SJCRH30 (cell line): ENCODE measurements at regions not wholly inside any gene's neighbourhood (a gene's known extent, or its start where the extent isn't known, plus 50 kb on each side); places are given as distances from the start of the nearest gene placed in this dataset.
"Not testable (repeated sequence)": the region's sequence is repeated elsewhere in the genome, so short reads cannot be mapped to it uniquely, and the experiment has no call there.

Experiments used
- DNase-seq, 2 experiments: peaks; one replicate each; pipeline ENCODE4 v3.0.0-alpha.2; 2015 to 2020
- H3K27ac ChIP-seq: fragments of 250-450 bp; sonication (Bioruptor Pico); 2 replicates; pipeline ENCODE4 v1.5.1; 2020; ENCODE audit warnings: mild to moderate bottlenecking, moderate library complexity
- H3K27me3 ChIP-seq: fragments of 250-450 bp; sonication (Bioruptor Pico); 2 replicates; pipeline ENCODE4 v1.5.1; 2020; ENCODE audit warnings: mild to moderate bottlenecking, moderate library complexity
- H3K36me3 ChIP-seq: fragments of 250-450 bp; sonication (Bioruptor Pico); 2 replicates; pipeline ENCODE4 v1.5.1; 2020; ENCODE audit warnings: mild to moderate bottlenecking, moderate library complexity
- H3K4me1 ChIP-seq: fragments of 250-450 bp; sonication (Bioruptor Pico); 2 replicates; pipeline ENCODE4 v1.5.1; 2020; ENCODE audit warnings: mild to moderate bottlenecking, moderate library complexity
- H3K4me3 ChIP-seq: fragments of 250-450 bp; sonication (Bioruptor Pico); 2 replicates; pipeline ENCODE4 v1.5.1; 2020; ENCODE audit warnings: mild to moderate bottlenecking, moderate library complexity
- H3K9me3 ChIP-seq: fragments of 250-450 bp; sonication (Bioruptor Pico); replicated peaks from 2 replicates; pipeline ENCODE4 v1.5.1; 2020; ENCODE audit warnings: mild to moderate bottlenecking, moderate library complexity

GRCh38 chr2:91526083-91526482 is 2834.6 kb downstream of the RPIA start:
- H3K4me1 ChIP-seq, H3K9me3 ChIP-seq, H3K4me3 ChIP-seq, H3K36me3 ChIP-seq, H3K27me3 ChIP-seq, H3K27ac ChIP-seq, DNase-seq: not testable (repeated sequence)

DNA sequence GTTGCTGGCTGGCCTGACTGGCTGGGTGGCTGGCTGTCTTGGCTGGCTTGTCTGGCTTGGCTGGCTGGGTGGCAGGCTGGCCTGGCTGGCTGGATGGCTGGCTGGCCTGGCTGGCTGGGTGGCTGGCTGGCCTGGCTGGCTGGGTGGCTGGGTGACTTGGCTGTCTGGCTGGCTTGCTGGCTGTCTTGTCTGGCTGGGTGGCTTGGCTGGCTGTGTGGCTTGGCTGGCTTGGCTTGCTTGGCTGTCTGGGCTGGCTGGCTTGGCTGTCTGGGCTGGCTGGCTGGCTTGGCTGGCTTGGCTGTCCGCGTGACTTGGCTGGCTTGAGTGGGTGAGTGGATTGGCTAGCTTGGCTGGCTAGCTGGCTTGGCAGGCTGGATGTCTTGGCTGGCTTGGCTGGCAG is 2835.6 kb downstream of the RPIA start:
- not testable (repeated sequence) for DNase-seq, H3K27me3 ChIP-seq

GRCh38 chr2:91527491-91528031 is 2836.1 kb downstream of the RPIA start:
- H3K4me3 ChIP-seq, DNase-seq, H3K9me3 ChIP-seq, H3K27ac ChIP-seq, H3K4me1 ChIP-seq, H3K36me3 ChIP-seq, H3K27me3 ChIP-seq: not testable (repeated sequence)

More for the DNA sequence above, 2835.6 kb downstream of the RPIA start:
- not testable (repeated sequence) for H3K4me1 ChIP-seq, H3K4me3 ChIP-seq, H3K9me3 ChIP-seq, H3K27ac ChIP-seq, H3K36me3 ChIP-seq

- H3K27me3 ChIP-seq, H3K9me3 ChIP-seq, DNase-seq, H3K27ac ChIP-seq, H3K36me3 ChIP-seq, H3K4me3 ChIP-seq, H3K4me1 ChIP-seq: not testable (repeated sequence)
These were observed 2836.9 kb downstream of the RPIA start for GRCh38 chr2:91528361-91528760.

- not testable (repeated sequence) for H3K36me3 ChIP-seq, DNase-seq, H3K27ac ChIP-seq, H3K4me3 ChIP-seq, H3K27me3 ChIP-seq, H3K9me3 ChIP-seq, H3K4me1 ChIP-seq
These were observed 2844.6 kb downstream of the RPIA start for GRCh38 chr2:91536109-91536508.

GRCh38 chr2:91536549-91537263 is 2845.2 kb downstream of the RPIA start:
- not testable (repeated sequence) for DNase-seq, H3K4me3 ChIP-seq, H3K9me3 ChIP-seq, H3K27me3 ChIP-seq, H3K4me1 ChIP-seq, H3K36me3 ChIP-seq, H3K27ac ChIP-seq

DNA sequence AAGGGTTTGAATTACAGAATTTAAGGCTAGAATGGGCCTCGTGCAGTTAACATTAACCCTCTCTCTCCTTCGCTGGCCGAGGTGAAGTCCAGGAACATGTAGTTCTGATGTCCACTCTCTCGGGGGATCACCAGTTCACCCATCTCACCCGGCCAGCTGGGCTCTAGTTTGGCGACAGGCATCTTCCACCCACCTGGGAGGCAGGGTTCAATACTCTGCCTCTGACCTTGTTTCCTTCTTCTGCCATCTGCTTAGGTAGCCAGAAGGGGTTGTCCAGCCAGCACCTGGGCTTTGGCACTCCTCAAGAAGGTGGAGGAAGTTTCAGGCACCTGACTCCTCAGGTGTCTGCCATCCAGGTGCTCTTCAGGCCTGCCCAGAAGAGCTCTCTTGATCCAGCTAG is 2857.8 kb downstream of the RPIA start:
- H3K9me3 ChIP-seq, H3K36me3 ChIP-seq, DNase-seq, H3K4me1 ChIP-seq, H3K4me3 ChIP-seq, H3K27ac ChIP-seq, H3K27me3 ChIP-seq: not testable (repeated sequence)

DNA sequence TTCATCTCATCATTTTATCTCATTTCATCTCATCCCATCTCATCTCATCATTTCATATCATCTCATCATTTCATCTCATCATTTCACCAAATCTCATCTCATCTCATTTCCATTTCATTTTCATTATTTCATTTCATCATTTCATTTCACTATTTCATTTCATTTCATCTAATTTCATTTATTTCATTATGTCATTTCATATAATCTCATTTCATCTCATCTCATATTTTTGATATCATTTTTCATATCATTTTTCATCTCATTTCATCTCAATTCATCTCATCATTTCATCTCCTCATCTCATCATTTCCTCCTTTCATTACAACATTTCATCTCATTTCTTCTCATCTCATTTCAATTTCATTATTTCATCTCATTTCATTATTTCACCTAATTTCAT is 2866.8 kb downstream of the RPIA start:
- H3K27ac ChIP-seq, H3K27me3 ChIP-seq, H3K36me3 ChIP-seq, H3K9me3 ChIP-seq, H3K4me1 ChIP-seq, H3K4me3 ChIP-seq, DNase-seq: not testable (repeated sequence)

DNA sequence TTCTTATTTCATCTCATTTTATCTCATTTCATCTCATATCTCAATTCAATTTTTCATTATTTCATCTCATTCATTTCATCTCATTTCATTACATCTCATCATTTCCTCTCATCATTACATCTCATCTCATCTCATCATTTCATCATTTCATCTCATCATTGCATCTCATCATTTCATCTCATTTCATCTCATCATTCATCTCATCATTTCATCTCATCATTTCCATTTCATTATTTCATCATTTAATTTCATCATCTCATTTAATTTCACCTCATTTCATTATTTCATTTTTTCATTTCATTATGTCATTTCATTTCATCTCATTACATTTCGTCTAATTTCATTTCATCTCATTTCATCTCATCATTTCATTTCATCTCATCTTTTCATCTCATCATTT is 2867.8 kb downstream of the RPIA start:
- not testable (repeated sequence) for H3K4me3 ChIP-seq, DNase-seq, H3K36me3 ChIP-seq, H3K27ac ChIP-seq, H3K9me3 ChIP-seq, H3K27me3 ChIP-seq, H3K4me1 ChIP-seq

GRCh38 chr2:91559886-91560614 is 2868.6 kb downstream of the RPIA start:
- DNase-seq, result not testable (repeated sequence)

DNA sequence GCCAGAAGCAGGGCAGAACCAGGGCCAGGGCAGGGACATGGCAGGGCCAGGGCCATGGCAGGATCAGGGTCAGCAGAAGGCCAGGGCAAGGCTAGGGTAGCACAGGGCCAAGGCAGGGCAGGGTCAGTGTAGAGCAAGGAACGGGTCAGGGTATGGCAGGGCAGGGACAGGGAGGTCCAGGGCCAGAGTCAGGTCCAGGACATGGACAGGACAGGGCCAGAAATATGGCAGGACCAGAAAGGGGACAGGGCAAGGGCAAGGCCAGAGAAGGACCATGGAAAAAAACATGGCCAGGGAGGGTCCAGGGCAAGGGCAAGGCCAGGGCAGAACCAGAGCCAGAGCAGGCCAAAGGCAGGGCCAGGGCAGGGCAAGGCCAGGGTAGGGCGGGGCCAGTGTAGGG is 2870.7 kb downstream of the RPIA start:
- not testable (repeated sequence) for DNase-seq

More at GRCh38 chr2:91559886-91560614, 2868.6 kb downstream of the RPIA start:
- not testable (repeated sequence) for H3K36me3 ChIP-seq, H3K27ac ChIP-seq, H3K4me1 ChIP-seq, H3K27me3 ChIP-seq, H3K9me3 ChIP-seq, H3K4me3 ChIP-seq

DNA sequence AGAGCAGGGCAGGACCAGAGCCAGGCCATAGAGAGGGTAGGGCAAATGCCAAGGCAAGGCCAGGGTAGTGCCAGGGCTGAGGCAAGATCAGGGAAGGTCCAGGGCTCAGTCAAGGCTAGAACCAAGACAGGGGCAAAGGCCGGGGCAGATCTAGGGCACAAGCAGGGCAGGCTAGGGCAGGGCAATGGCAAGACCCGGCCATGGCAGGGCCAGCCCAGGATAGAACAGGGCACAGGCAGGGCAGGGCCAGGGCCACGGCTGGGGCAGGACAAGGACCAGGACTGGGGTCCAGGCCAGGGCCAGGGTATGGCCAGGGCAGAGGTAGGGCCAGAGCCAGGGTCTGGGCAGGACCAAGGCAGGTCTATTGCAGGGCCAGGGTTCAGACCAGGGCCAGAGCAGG is 2873.2 kb downstream of the RPIA start:
- H3K36me3 ChIP-seq, H3K27ac ChIP-seq, H3K9me3 ChIP-seq, H3K4me1 ChIP-seq, H3K27me3 ChIP-seq, H3K4me3 ChIP-seq, DNase-seq: not testable (repeated sequence)

More for the DNA sequence above, 2870.7 kb downstream of the RPIA start:
- not testable (repeated sequence) for H3K4me1 ChIP-seq, H3K27me3 ChIP-seq, H3K36me3 ChIP-seq, H3K27ac ChIP-seq, H3K4me3 ChIP-seq, H3K9me3 ChIP-seq

DNA sequence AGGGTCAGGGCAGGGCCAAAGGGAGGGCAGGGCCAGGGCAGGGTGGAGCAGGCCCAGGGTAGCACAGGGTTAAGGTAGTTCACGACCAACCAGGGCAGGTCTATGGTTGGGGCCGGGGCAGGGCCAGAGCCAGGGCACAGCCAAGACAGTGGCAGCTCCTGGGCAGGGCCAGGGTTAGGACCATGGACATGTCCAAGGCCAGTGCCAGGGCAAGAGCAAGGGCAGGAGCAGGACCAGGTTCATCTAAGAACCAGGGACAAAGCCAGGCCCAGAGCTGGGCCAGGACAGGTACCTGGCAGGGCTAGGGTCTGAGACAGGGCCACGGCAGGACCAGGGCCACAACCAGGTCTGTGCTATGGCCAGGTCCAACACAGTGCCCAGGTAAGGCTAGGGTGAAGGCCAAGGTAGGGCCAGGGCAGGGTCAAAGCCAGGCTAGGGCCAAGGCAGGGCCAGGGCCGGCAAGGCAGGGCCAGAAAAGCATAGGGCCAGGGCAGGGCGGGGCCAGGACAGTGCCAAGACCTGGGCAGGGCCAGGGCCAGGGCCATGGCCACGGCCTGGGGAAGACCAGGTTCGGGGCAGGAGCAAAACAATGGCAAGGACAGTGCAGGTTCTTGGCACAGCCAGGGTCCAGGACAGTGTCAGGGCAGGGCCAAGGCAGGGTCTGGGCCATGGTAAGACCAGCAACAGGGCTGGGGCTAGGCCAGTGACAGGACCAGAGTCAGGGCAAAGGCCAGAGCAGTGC is 2874.4 kb downstream of the RPIA start:
- H3K27ac ChIP-seq, H3K9me3 ChIP-seq, H3K27me3 ChIP-seq, H3K4me1 ChIP-seq, H3K36me3 ChIP-seq, H3K4me3 ChIP-seq, DNase-seq: not testable (repeated sequence)

DNA sequence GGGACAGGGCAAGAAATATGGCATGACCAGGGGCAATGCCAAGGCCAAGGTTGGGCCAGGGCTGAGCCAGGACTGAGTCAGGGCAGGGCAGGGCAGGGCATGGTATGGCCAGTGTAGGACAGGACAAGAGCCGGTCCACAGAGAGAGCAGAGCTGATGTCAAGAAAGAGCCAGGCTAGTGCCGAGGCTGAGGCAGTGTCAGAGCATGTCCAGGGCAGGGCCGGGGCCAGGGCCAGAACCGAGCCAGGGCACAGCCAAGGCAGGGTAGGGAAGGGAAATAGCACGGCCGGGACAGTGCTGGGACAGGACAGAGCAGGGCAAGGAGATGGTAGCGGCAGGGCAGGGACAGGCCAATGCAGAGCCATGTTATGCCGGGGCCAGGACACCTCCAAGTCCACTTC is 2875.1 kb downstream of the RPIA start:
- H3K27me3 ChIP-seq, H3K36me3 ChIP-seq, H3K4me3 ChIP-seq, DNase-seq, H3K9me3 ChIP-seq, H3K27ac ChIP-seq, H3K4me1 ChIP-seq: not testable (repeated sequence)

GRCh38 chr2:91567546-91568335 is 2876.3 kb downstream of the RPIA start:
- not testable (repeated sequence) for H3K9me3 ChIP-seq, H3K4me1 ChIP-seq, DNase-seq, H3K36me3 ChIP-seq, H3K27me3 ChIP-seq, H3K27ac ChIP-seq, H3K4me3 ChIP-seq
